ENCODE measurements at regions not wholly inside any gene's neighbourhood (a gene's known extent, or its start where the extent isn't known, plus 50 kb on each side); places are given as distances from the start of the nearest gene placed in this dataset.

DNA sequence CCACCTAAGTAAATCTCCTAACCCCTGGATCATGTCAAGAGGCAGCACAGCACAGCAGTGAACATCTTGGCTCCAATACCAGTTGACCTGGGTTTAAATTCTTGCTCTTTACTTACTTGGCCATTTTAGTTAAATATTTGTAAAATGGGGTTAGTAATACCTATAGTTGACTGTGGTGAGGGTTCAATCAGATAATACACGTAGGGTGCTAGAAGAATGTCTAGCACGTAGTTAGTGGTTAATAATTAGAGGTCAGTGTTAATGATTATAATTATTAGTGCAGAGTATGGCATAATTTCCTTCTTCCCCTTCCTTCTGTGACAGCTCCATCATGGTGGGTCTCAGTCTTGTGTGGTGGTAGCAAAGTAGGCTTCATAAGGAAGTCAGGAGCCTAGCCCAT, 520.8 kb downstream of the INSC start:
- no peak for TF ChIP-seq MIER1 (IDR thresholded peaks at IDR 0.05; ENCODE audit: low read depth)
- Histone ChIP-seq H3K4me2 (ENCODE audit: insufficient read depth, low read length) (no peak overlapping the region), H2AFZ (ENCODE audit: low read depth, low read length) (no peak overlapping the region), H3K79me2 (ENCODE audit: control insufficient read depth, insufficient read depth, low read length) (no peaks in the 10 kb centered on the region), H3K27ac (ENCODE audit: extremely low read depth, low read depth, low read length) (no peak overlapping the region), H3K27me3 (ENCODE audit: control insufficient read depth in 2 of 2, insufficient read depth in 2 of 2, low read length in 2 of 2) (peaks cover 2 to 8% of the 10 kb centered on the region in 2 experiments; a peak in 3 of 5 replicates), H3K9me1 (ENCODE audit: control insufficient read depth, insufficient read depth, low read length) (no peaks in the 10 kb centered on the region), H3K9ac (ENCODE audit: insufficient read depth in 1 of 2, low read depth in 2 of 2, low read length in 2 of 2) (no peak overlapping the region), H3K4me3 (no peak overlapping the region), H4K20me1 (replicated peaks; ENCODE audit: control insufficient read depth, insufficient read depth, low read length) (no peaks in the 10 kb centered on the region), H3K4me1 (replicated peaks in 1 of 2; ENCODE audit: control insufficient read depth in 2 of 2, insufficient read depth in 2 of 2, low read length in 2 of 2) (no peaks in the 10 kb centered on the region), H3K9me3 (replicated peaks; ENCODE audit: control insufficient read depth, insufficient read depth, low read depth, low read length) (no peaks in the 10 kb centered on the region), H3K36me3 (ENCODE audit: control insufficient read depth, insufficient read depth, low read length) (no peaks in the 10 kb centered on the region)
- ChIA-PET CTCF (ENCODE audit: low intra/inter-chr PET ratio) (no interaction called here), POLR2A (no interaction called here)
- ATAC-seq (no peak), DNase-seq (ENCODE audit: extremely low read depth in 1 of 4, low spot score in 3 of 4) (no peak), FAIRE-seq (no peak)
- WGBS (ENCODE audit: insufficient coverage, low coverage, missing lambda C conversion rate) = 0% methylated on average over 2 of the region's 2 CpGs
- intact Hi-C loops (cut with micrococcal nuclease) = no loop called here
- in situ Hi-C loops (cut with MboI) = no loop called here
- no TSS peak for BruUV-seq (replicated peaks)

DNA sequence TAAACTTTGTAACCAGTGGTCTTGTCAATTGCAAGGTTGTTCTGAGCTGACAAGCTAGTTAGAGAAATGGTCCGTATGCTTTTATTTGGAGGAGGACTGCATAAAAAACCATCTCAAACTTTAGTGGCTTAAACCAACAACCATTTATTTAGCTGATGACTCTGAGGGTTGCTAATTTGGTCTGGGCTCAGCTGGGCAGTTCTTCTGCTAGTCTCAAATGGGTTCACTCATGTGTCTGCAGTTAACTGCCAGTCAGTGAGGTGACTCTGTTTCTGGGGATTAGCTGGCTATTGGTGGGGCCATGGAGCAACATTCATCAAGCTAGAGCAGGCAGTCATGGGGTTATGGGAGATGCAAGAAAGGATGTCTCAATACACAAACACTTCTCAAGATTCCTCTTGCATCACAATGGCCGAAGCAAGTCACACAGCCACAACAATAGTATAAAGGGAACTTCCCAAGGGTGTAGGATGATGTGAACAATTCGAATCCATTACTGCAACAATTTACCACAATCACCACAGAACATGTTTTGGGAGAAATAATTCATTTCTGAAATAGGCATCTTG, 521.9 kb downstream of the INSC start:
- intact Hi-C loops (cut with micrococcal nuclease) = no loop called here
- no TSS peak for BruUV-seq (replicated peaks)
- Histone ChIP-seq H2AFZ (ENCODE audit: low read depth, low read length) (no peak overlapping the region), H3K9ac (ENCODE audit: insufficient read depth in 1 of 2, low read depth in 2 of 2, low read length in 2 of 2) (no peak overlapping the region), H3K27me3 (ENCODE audit: control insufficient read depth in 2 of 2, insufficient read depth in 2 of 2, low read length in 2 of 2) (peaks cover 2 to 12% of the 10 kb centered on the region in 2 experiments; a peak in 3 of 5 replicates), H3K27ac (ENCODE audit: extremely low read depth, low read depth, low read length) (no peak overlapping the region), H3K4me1 (replicated peaks in 1 of 2; ENCODE audit: control insufficient read depth in 2 of 2, insufficient read depth in 2 of 2, low read length in 2 of 2) (no peaks in the 10 kb centered on the region), H3K79me2 (ENCODE audit: control insufficient read depth, insufficient read depth, low read length) (no peaks in the 10 kb centered on the region), H3K9me1 (ENCODE audit: control insufficient read depth, insufficient read depth, low read length) (no peaks in the 10 kb centered on the region), H3K4me2 (ENCODE audit: insufficient read depth, low read length) (no peak overlapping the region), H3K36me3 (ENCODE audit: control insufficient read depth, insufficient read depth, low read length) (no peaks in the 10 kb centered on the region), H3K4me3 (no peak overlapping the region), H4K20me1 (replicated peaks; ENCODE audit: control insufficient read depth, insufficient read depth, low read length) (no peaks in the 10 kb centered on the region), H3K9me3 (replicated peaks; ENCODE audit: control insufficient read depth, insufficient read depth, low read depth, low read length) (no peaks in the 10 kb centered on the region)
- DNase-seq (ENCODE audit: extremely low read depth in 1 of 4, low spot score in 3 of 4) = no peak
- 3% methylated on average over 3 of the region's 3 CpGs for WGBS (ENCODE audit: insufficient coverage, low coverage, missing lambda C conversion rate)
- in situ Hi-C loops (cut with MboI) = no loop called here
- FAIRE-seq = no peak
- ChIA-PET POLR2A (no interaction called here), CTCF (ENCODE audit: low intra/inter-chr PET ratio) (no interaction called here)
- no peak for ATAC-seq
- TF ChIP-seq HOXB6 (CRISPR knock-in tag; IDR thresholded peaks at IDR 0.05; ENCODE audit: borderline replicate concordance) (no peak), ZNF778 (CRISPR knock-in tag; IDR thresholded peaks at IDR 0.05) (no peak), ZBED1 (IDR thresholded peaks at IDR 0.05) (no peak), PCBP2 (IDR thresholded peaks at IDR 0.05; ENCODE audit: low read depth, low read length, poor library complexity, severe bottlenecking) (no peak), HIVEP1 (CRISPR knock-in tag; IDR thresholded peaks at IDR 0.05) (no peak)
- TF ChIP-seq, protein P1, sequence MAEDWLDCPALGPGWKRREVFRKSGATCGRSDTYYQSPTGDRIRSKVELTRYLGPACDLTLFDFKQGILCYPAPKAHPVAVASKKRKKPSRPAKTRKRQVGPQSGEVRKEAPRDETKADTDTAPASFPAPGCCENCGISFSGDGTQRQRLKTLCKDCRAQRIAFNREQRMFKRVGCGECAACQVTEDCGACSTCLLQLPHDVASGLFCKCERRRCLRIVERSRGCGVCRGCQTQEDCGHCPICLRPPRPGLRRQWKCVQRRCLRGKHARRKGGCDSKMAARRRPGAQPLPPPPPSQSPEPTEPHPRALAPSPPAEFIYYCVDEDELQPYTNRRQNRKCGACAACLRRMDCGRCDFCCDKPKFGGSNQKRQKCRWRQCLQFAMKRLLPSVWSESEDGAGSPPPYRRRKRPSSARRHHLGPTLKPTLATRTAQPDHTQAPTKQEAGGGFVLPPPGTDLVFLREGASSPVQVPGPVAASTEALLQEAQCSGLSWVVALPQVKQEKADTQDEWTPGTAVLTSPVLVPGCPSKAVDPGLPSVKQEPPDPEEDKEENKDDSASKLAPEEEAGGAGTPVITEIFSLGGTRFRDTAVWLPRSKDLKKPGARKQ (CRISPR knock-in tag; IDR thresholded peaks at IDR 0.05) = no peak
- TF ChIP-seq, protein P2, sequence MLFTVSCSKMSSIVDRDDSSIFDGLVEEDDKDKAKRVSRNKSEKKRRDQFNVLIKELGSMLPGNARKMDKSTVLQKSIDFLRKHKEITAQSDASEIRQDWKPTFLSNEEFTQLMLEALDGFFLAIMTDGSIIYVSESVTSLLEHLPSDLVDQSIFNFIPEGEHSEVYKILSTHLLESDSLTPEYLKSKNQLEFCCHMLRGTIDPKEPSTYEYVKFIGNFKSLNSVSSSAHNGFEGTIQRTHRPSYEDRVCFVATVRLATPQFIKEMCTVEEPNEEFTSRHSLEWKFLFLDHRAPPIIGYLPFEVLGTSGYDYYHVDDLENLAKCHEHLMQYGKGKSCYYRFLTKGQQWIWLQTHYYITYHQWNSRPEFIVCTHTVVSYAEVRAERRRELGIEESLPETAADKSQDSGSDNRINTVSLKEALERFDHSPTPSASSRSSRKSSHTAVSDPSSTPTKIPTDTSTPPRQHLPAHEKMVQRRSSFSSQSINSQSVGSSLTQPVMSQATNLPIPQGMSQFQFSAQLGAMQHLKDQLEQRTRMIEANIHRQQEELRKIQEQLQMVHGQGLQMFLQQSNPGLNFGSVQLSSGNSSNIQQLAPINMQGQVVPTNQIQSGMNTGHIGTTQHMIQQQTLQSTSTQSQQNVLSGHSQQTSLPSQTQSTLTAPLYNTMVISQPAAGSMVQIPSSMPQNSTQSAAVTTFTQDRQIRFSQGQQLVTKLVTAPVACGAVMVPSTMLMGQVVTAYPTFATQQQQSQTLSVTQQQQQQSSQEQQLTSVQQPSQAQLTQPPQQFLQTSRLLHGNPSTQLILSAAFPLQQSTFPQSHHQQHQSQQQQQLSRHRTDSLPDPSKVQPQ (CRISPR knock-in tag; IDR thresholded peaks at IDR 0.05; ENCODE audit: borderline replicate concordance) = no peak
- TF ChIP-seq, protein P3, sequence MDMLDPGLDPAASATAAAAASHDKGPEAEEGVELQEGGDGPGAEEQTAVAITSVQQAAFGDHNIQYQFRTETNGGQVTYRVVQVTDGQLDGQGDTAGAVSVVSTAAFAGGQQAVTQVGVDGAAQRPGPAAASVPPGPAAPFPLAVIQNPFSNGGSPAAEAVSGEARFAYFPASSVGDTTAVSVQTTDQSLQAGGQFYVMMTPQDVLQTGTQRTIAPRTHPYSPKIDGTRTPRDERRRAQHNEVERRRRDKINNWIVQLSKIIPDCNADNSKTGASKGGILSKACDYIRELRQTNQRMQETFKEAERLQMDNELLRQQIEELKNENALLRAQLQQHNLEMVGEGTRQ (CRISPR knock-in tag; IDR thresholded peaks at IDR 0.05) = no peak
- TF ChIP-seq, protein P4, sequence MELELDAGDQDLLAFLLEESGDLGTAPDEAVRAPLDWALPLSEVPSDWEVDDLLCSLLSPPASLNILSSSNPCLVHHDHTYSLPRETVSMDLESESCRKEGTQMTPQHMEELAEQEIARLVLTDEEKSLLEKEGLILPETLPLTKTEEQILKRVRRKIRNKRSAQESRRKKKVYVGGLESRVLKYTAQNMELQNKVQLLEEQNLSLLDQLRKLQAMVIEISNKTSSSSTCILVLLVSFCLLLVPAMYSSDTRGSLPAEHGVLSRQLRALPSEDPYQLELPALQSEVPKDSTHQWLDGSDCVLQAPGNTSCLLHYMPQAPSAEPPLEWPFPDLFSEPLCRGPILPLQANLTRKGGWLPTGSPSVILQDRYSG (tag; conservative IDR thresholded peaks at IDR 0.05; ENCODE audit: low read depth) = no peak
